GM23338 (cell line): ENCODE measurements at regions not wholly inside any gene's neighbourhood (a gene's known extent, or its start where the extent isn't known, plus 50 kb on each side); places are given as distances from the start of the nearest gene placed in this dataset.

Experiments
- ATAC-seq: fragments of 200-7000 bp; cut with Tn5 transposase; 3 replicates; pipeline ENCODE4 v1.9.1; 2020
- DNase-seq: peaks from one replicate; pipeline ENCODE4 v3.0.0-alpha.2; 2015; ENCODE audit warnings: low spot score
- H2AFZ ChIP-seq: fragments of 200-600 bp; sonication (generic); 2 replicates; pipeline ENCODE4 v1.8.0; 2016; ENCODE audit warnings: antibody characterized with exemption, mild to moderate bottlenecking, moderate library complexity
- H3F3A ChIP-seq: fragments of 200-600 bp; sonication (generic); replicated peaks from 2 replicates; pipeline ENCODE4 v1.8.0; 2017; ENCODE audit warnings: antibody characterized with exemption, mixed run types, low read depth
- H3K27ac ChIP-seq: fragments of 200-600 bp; sonication (generic); 2 replicates; pipeline ENCODE4 v1.6.1; 2016; ENCODE audit warnings: low read depth
- H3K27me3 ChIP-seq: fragments of 200-600 bp; sonication (generic); 2 replicates; pipeline ENCODE4 v1.8.0; 2016; ENCODE audit warnings: mild to moderate bottlenecking, mixed run types, moderate library complexity; ENCODE audit not compliant: insufficient read depth
- H3K36me3 ChIP-seq: fragments of 200-600 bp; sonication (generic); 2 replicates; pipeline ENCODE4 v1.8.0; 2016; ENCODE audit warnings: mild to moderate bottlenecking; ENCODE audit not compliant: insufficient read depth
- H3K4me1 ChIP-seq: fragments of 200-600 bp; sonication (generic); 2 replicates; pipeline ENCODE4 v1.8.0; 2016; ENCODE audit warnings: mild to moderate bottlenecking, moderate library complexity; ENCODE audit not compliant: insufficient read depth
- H3K4me2 ChIP-seq: fragments of 200-600 bp; sonication (generic); 2 replicates; pipeline ENCODE4 v1.7.1; 2017; ENCODE audit warnings: mixed run types
- H3K4me3 ChIP-seq: fragments of 200-600 bp; sonication (generic); 2 replicates; pipeline ENCODE4 v1.6.1; 2016; ENCODE audit warnings: mixed run types
- H3K79me2 ChIP-seq: fragments of 200-600 bp; sonication (generic); replicated peaks from 2 replicates; pipeline ENCODE4 v1.8.0; 2017; ENCODE audit warnings: mild to moderate bottlenecking; ENCODE audit not compliant: insufficient read depth
- H3K9me2 ChIP-seq: fragments of 200-600 bp; sonication (generic); 2 replicates; pipeline ENCODE4 v1.8.0; 2017; ENCODE audit not compliant: insufficient read depth
- H4K20me1 ChIP-seq: fragments of 200-600 bp; sonication (generic); replicated peaks from 2 replicates; pipeline ENCODE4 v1.8.0; 2017; ENCODE audit warnings: mild to moderate bottlenecking; ENCODE audit not compliant: insufficient read depth
- H3K27ac Mint-ChIP-seq: 2 replicates; pipeline ENCODE4 v1.8.0; 2020; ENCODE audit warnings: inconsistent platforms, mild to moderate bottlenecking, moderate library complexity, mixed read lengths
- H3K27me3 Mint-ChIP-seq: 3 replicates; pipeline ENCODE4 v1.8.0; 2022; ENCODE audit warnings: low read depth, mild to moderate bottlenecking, moderate library complexity, mixed read lengths, inconsistent platforms; ENCODE audit not compliant: insufficient read depth, poor library complexity
- H3K36me3 Mint-ChIP-seq: 3 replicates; pipeline ENCODE4 v1.8.0; 2021; ENCODE audit warnings: low read depth, mild to moderate bottlenecking, inconsistent platforms, moderate library complexity, mixed read lengths
- H3K4me1 Mint-ChIP-seq: 3 replicates; pipeline ENCODE4 v1.8.0; 2020; ENCODE audit warnings: mild to moderate bottlenecking, inconsistent platforms, mixed read lengths
- H3K4me3 Mint-ChIP-seq: 3 replicates; pipeline ENCODE4 v1.8.0; 2021; ENCODE audit warnings: moderate library complexity, mild to moderate bottlenecking, inconsistent platforms, mixed read lengths
- H3K9me3 Mint-ChIP-seq: 3 replicates; pipeline ENCODE4 v1.8.0; 2020; ENCODE audit warnings: moderate library complexity, mild to moderate bottlenecking, inconsistent platforms, mixed read lengths
- CREB1 ChIP-seq: fragments of 250-450 bp; sonication (Bioruptor Pico); IDR thresholded peaks from 2 replicates; pipeline ENCODE4 v1.5.0; 2020; ENCODE audit warnings: low read depth, mild to moderate bottlenecking, moderate library complexity
- CTCF ChIP-seq, 2 experiments: fragments of 200-600 bp in 1 of 2; sonication (generic) in 1 of 2; conservative IDR thresholded peaks; 2 replicates each; pipeline versions ENCODE4 v1.5.1 to v1.6.1; 2016 to 2017; ENCODE audit warnings: antibody characterized with exemption in 2 of 2, low read depth in 2 of 2, mild to moderate bottlenecking in 2 of 2, moderate library complexity in 1 of 2
- ETS1 ChIP-seq: IDR thresholded peaks from 2 replicates; pipeline ENCODE4 v1.6.1; 2016; ENCODE audit warnings: antibody characterized with exemption
- EZH2 ChIP-seq: fragments of 200-600 bp; sonication (generic); IDR thresholded peaks from one replicate; pipeline ENCODE4 v1.8.0; 2017; ENCODE audit warnings: antibody characterized with exemption, mild to moderate bottlenecking, low read depth; ENCODE audit not compliant: unreplicated experiment
- EZH2phosphoT487 ChIP-seq: fragments of 200-600 bp; sonication (generic); IDR thresholded peaks from one replicate; pipeline ENCODE4 v1.8.1; 2018; ENCODE audit warnings: antibody characterized with exemption; ENCODE audit not compliant: unreplicated experiment
- JUNB ChIP-seq: IDR thresholded peaks from one replicate; pipeline ENCODE4 v1.6.1; 2016; ENCODE audit warnings: antibody characterized with exemption; ENCODE audit not compliant: unreplicated experiment
- NANOG ChIP-seq: IDR thresholded peaks from 2 replicates; pipeline ENCODE4 v1.6.1; 2016; ENCODE audit warnings: antibody characterized with exemption, borderline replicate concordance
- REST ChIP-seq: IDR thresholded peaks from one replicate; pipeline ENCODE4 v1.6.1; 2018; ENCODE audit warnings: antibody characterized with exemption; ENCODE audit not compliant: unreplicated experiment
- ZNF114 ChIP-seq: fragments of 250-450 bp; sonication (Bioruptor Pico); IDR thresholded peaks from 2 replicates; pipeline ENCODE4 v1.5.0; 2020; ENCODE audit warnings: mild to moderate bottlenecking, moderate library complexity
- ZNF331 ChIP-seq: fragments of 250-450 bp; sonication (Bioruptor Pico); IDR thresholded peaks from 2 replicates; pipeline ENCODE4 v1.5.0; 2020; ENCODE audit warnings: low read depth, mild to moderate bottlenecking, moderate library complexity
- ZNF462 ChIP-seq: fragments of 250-450 bp; sonication (Bioruptor Pico); IDR thresholded peaks from 2 replicates; pipeline ENCODE4 v1.5.0; 2020; ENCODE audit warnings: mild to moderate bottlenecking, moderate library complexity

- Histone ChIP-seq H3K27me3 (no peaks in the 10 kb centered on the region), H3K4me1 (no peaks in the 10 kb centered on the region; the same call in 1 of the 2 replicates), H3K4me2 (no peak overlapping the region), H3K79me2 (no peaks in the 10 kb centered on the region), H3K4me3 (no peak overlapping the region), H2AFZ (0 out of 2 replicates have a peak overlapping the region, but pooled peaks have one; percentile 2), H3K9me2 (peaks cover 7% of the 10 kb centered on the region; the same call in 1 of the 2 replicates), H3K27ac (no peak overlapping the region), H3K36me3 (no peaks in the 10 kb centered on the region), H4K20me1 (no peaks in the 10 kb centered on the region), H3F3A (no peaks in the 10 kb centered on the region)
- DNase-seq, result no peak
- H3K4me3 Mint-ChIP-seq, result no peak overlapping the region
- H3K27me3 Mint-ChIP-seq, result no peaks in the 10 kb centered on the region
- H3K4me1 Mint-ChIP-seq, result peaks cover 15% of the 10 kb centered on the region; the same call in 2 of the 3 replicates
- H3K27ac Mint-ChIP-seq, result no peak overlapping the region
- no peak for TF ChIP-seq CTCF (conservative IDR thresholded peaks at IDR 0.05; ENCODE audit: low read depth in 2 of 2)
- TF ChIP-seq ZNF114 (CRISPR knock-in tag), result no peak
- TF ChIP-seq NANOG, result no peak
- no peak for TF ChIP-seq JUNB
- TF ChIP-seq EZH2phosphoT487, result no peak
- TF ChIP-seq CREB1 (CRISPR knock-in tag), result no peak
- TF ChIP-seq ZNF462 (CRISPR knock-in tag), result no peak
- no peak for TF ChIP-seq REST
- TF ChIP-seq EZH2, result no peak
- TF ChIP-seq ZNF331, result no peak
- no peak for TF ChIP-seq ETS1
- ATAC-seq, result no peak
- H3K36me3 Mint-ChIP-seq, result peaks cover 10% of the 10 kb centered on the region; the same call in 2 of the 3 replicates
- H3K9me3 Mint-ChIP-seq, result peaks cover 17% of the 10 kb centered on the region; the same call in 2 of the 3 replicates
Observed at GRCh38 chr21:38631206-38631605, 132.9 kb upstream of the ERG start.
